Activated CD8-positive, alpha-beta memory T cell treated with anti-CD3 and anti-CD28 coated beads for 24 hours (primary cell): ENCODE measurements at regions not wholly inside any gene's neighbourhood (a gene's known extent, or its start where the extent isn't known, plus 50 kb on each side); places are given as distances from the start of the nearest gene placed in this dataset.

Experiments used
- DNase-seq: peaks from one replicate; pipeline ENCODE4 v3.0.0-alpha.2; 2020

GRCh38 chr1:55585402-55585792, 370.2 kb upstream of the USP24 start:
- DNase-seq, result no peak

- no peak for DNase-seq
Observed at GRCh38 chr1:55584526-55585401, 369.6 kb upstream of the USP24 start.

GRCh38 chr1:55582084-55582483, 366.9 kb upstream of the USP24 start:
- no peak for DNase-seq

GRCh38 chr1:55580845-55581332, 365.7 kb upstream of the USP24 start:
- DNase-seq, result no peak

- DNase-seq, result no peak
Observed at GRCh38 chr1:55579332-55580001, 364.3 kb upstream of the USP24 start.

- DNase-seq, result no peak
Observed at GRCh38 chr1:55578646-55579045, 363.5 kb upstream of the USP24 start.

- no peak for DNase-seq
Observed at GRCh38 chr1:55575571-55576279, 360.6 kb upstream of the USP24 start.

GRCh38 chr1:55574691-55575225, 359.6 kb upstream of the USP24 start:
- DNase-seq, result no peak

- DNase-seq, result no peak
Observed at GRCh38 chr1:55572878-55573734, 357.9 kb upstream of the USP24 start.

- DNase-seq, result no peak
Observed at GRCh38 chr1:55571767-55572166, 356.6 kb upstream of the USP24 start.

- no peak for DNase-seq
Observed at GRCh38 chr1:55569417-55569816, 354.3 kb upstream of the USP24 start.

GRCh38 chr1:55568732-55569131, 353.6 kb upstream of the USP24 start:
- no peak for DNase-seq

GRCh38 chr1:55560266-55560665, 345.1 kb upstream of the USP24 start:
- no peak for DNase-seq

GRCh38 chr1:55559842-55560241, 344.7 kb upstream of the USP24 start:
- DNase-seq, result no peak

- no peak for DNase-seq
Observed at GRCh38 chr1:55559161-55559611, 344.0 kb upstream of the USP24 start.

GRCh38 chr1:55558515-55558914, 343.4 kb upstream of the USP24 start:
- DNase-seq, result no peak

- DNase-seq, result no peak
Observed at GRCh38 chr1:55555956-55556725, 341.0 kb upstream of the USP24 start.

- DNase-seq, result no peak
Observed at GRCh38 chr1:55554611-55555010, 339.4 kb upstream of the USP24 start.

GRCh38 chr1:55552636-55553035, 337.5 kb upstream of the USP24 start:
- no peak for DNase-seq

- no peak for DNase-seq
Observed at GRCh38 chr1:55547405-55547804, 332.2 kb upstream of the USP24 start.

- DNase-seq, result no peak
Observed at GRCh38 chr1:55546553-55546952, 331.4 kb upstream of the USP24 start.
